ENCODE measurements at regions not wholly inside any gene's neighbourhood (a gene's known extent, or its start where the extent isn't known, plus 50 kb on each side); places are given as distances from the start of the nearest gene placed in this dataset.
A peak's percentile ranks its signal among the peaks of the same experiment; 100 is the strongest.
"Not testable (repeated sequence)": the region's sequence is repeated elsewhere in the genome, so short reads cannot be mapped to it uniquely, and the experiment has no call there.

DNA sequence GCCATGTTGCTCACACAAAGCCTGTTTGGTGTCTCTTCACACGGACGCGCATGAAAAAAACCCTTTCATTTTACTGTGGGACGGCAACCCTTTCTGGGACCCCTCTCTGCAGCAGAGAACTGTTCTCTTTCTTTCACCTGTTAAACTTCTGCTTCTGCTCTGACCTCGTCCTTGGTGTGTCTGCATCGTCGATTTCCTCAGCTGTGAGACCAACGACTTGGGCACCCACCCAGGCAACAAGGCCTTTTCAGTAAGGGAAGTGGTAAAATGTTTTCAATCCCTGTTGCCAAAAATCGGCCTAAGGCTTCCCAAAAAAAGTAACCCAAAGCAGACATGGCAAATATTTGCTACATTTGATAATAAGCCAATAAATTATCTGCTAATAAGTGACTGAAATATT is 515.3 kb downstream of the IRS2 start:
- H3K4me3 Mint-ChIP-seq (ENCODE audit: unreplicated experiment): no peak overlapping the region

DNA sequence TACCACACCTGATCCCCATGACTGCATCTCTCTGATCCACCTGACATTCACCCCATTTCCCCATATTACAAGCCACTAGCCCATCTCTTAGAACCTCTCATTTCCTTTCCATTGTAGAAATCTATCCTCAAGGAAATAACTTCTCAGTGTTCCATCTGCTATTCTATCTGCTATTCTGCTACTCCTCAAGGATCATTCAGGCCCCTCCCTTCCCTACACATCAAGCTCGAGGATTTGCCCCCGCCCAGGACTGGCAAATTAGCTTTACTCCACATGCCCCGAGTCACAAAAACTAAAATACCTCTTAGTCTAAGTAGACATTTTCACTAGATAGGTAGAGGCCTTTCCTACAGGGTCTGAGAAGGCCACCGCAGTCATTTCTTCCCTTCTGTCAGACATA is 517.0 kb downstream of the IRS2 start:
- peak overlapping the region; percentile 2 for H3K4me3 Mint-ChIP-seq (ENCODE audit: unreplicated experiment)
- not testable (repeated sequence) for FAIRE-seq; H3K27me3 Mint-ChIP-seq (ENCODE audit: low read depth, unreplicated experiment); H3K9me3 ChIP-seq (ENCODE audit: insufficient read depth, low read depth, low read length); H3K36me3 Mint-ChIP-seq (ENCODE audit: low read depth, unreplicated experiment); H3K27ac Mint-ChIP-seq (ENCODE audit: unreplicated experiment); H2AFZ ChIP-seq (ENCODE audit: low read depth, low read length); H3K79me2 ChIP-seq (ENCODE audit: insufficient read depth, low read length); H3K36me3 ChIP-seq (ENCODE audit: insufficient read depth, low read length); H3K9me3 Mint-ChIP-seq (ENCODE audit: unreplicated experiment); DNase-seq (ENCODE audit: low read depth); H3K27ac ChIP-seq (ENCODE audit: low read depth, low read length); H4K20me1 ChIP-seq (ENCODE audit: insufficient read depth, low read length); H3K27me3 ChIP-seq (ENCODE audit: insufficient read depth, low read length); H3K4me3 ChIP-seq (ENCODE audit: insufficient read depth, low read depth, low read length)
- peak overlapping the region; percentile 22 for H3K4me2 ChIP-seq (ENCODE audit: low read length)
- peaks cover 32% of the 10 kb centered on the region for H3K4me1 Mint-ChIP-seq (ENCODE audit: low read depth, unreplicated experiment)
- H3K4me1 ChIP-seq (ENCODE audit: insufficient read depth, low read length): peaks cover 30% of the 10 kb centered on the region
- H3K9ac ChIP-seq (ENCODE audit: low read length): peak overlapping the region; percentile 46

More for the DNA sequence above, 515.3 kb downstream of the IRS2 start:
- H3K79me2 ChIP-seq (ENCODE audit: insufficient read depth, low read length): peaks cover 8% of the 10 kb centered on the region
- peak overlapping the region; percentile 75 for H3K4me2 ChIP-seq (ENCODE audit: low read length)
- no peak overlapping the region for H3K4me3 ChIP-seq (ENCODE audit: insufficient read depth, low read depth, low read length)
- no peaks in the 10 kb centered on the region for H3K27me3 Mint-ChIP-seq (ENCODE audit: low read depth, unreplicated experiment)
- no peaks in the 10 kb centered on the region for H3K9me3 Mint-ChIP-seq (ENCODE audit: unreplicated experiment)
- H3K27me3 ChIP-seq (ENCODE audit: insufficient read depth, low read length): no peaks in the 10 kb centered on the region
- H3K36me3 ChIP-seq (ENCODE audit: insufficient read depth, low read length): no peaks in the 10 kb centered on the region
- H3K27ac Mint-ChIP-seq (ENCODE audit: unreplicated experiment): peak overlapping the region; percentile 58
- no peaks in the 10 kb centered on the region for H4K20me1 ChIP-seq (ENCODE audit: insufficient read depth, low read length)
- H3K4me1 Mint-ChIP-seq (ENCODE audit: low read depth, unreplicated experiment): peaks cover 33% of the 10 kb centered on the region
- H3K27ac ChIP-seq (ENCODE audit: low read depth, low read length): peak overlapping the region; percentile 71
- TF ChIP-seq, protein P1, sequence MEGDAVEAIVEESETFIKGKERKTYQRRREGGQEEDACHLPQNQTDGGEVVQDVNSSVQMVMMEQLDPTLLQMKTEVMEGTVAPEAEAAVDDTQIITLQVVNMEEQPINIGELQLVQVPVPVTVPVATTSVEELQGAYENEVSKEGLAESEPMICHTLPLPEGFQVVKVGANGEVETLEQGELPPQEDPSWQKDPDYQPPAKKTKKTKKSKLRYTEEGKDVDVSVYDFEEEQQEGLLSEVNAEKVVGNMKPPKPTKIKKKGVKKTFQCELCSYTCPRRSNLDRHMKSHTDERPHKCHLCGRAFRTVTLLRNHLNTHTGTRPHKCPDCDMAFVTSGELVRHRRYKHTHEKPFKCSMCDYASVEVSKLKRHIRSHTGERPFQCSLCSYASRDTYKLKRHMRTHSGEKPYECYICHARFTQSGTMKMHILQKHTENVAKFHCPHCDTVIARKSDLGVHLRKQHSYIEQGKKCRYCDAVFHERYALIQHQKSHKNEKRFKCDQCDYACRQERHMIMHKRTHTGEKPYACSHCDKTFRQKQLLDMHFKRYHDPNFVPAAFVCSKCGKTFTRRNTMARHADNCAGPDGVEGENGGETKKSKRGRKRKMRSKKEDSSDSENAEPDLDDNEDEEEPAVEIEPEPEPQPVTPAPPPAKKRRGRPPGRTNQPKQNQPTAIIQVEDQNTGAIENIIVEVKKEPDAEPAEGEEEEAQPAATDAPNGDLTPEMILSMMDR (IDR thresholded peaks at IDR 0.05; ENCODE audit: insufficient read depth, low read depth, low read length): no peak
- TF ChIP-seq EZH2 (IDR thresholded peaks at IDR 0.05; ENCODE audit: insufficient read depth, low read length): no peak
- H3K4me1 ChIP-seq (ENCODE audit: insufficient read depth, low read length): peaks cover 30% of the 10 kb centered on the region
- peak overlapping the region; percentile 81 for H3K9ac ChIP-seq (ENCODE audit: low read length)
- no peaks in the 10 kb centered on the region for H3K9me3 ChIP-seq (ENCODE audit: insufficient read depth, low read depth, low read length)
- FAIRE-seq (no peak), DNase-seq (ENCODE audit: low read depth) (no peak)
- H3K36me3 Mint-ChIP-seq (ENCODE audit: low read depth, unreplicated experiment): no peaks in the 10 kb centered on the region
- no peak overlapping the region for H2AFZ ChIP-seq (ENCODE audit: low read depth, low read length)

DNA sequence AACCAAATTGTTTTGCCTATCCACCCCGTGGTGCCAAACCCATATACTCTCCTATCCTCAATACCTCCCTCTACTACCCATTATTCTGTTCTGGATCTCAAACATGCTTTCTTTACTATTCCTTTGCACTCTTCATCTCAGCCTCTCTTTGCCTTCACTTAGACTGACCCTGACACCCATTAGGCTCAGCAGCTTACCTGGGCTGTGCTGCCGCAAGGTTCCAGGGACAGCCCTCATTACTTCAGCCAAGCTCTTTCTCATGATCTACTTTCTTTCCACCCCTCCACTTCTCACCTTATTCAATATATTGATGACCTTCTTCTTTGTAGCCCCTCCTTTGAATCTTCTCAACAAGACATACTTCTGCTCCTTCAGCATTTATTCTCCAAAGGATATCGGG is 517.9 kb downstream of the IRS2 start:
- FAIRE-seq; H3K4me3 Mint-ChIP-seq (ENCODE audit: unreplicated experiment); H3K27me3 Mint-ChIP-seq (ENCODE audit: low read depth, unreplicated experiment); H3K79me2 ChIP-seq (ENCODE audit: insufficient read depth, low read length); H4K20me1 ChIP-seq (ENCODE audit: insufficient read depth, low read length); H3K36me3 Mint-ChIP-seq (ENCODE audit: low read depth, unreplicated experiment); H2AFZ ChIP-seq (ENCODE audit: low read depth, low read length); H3K9me3 Mint-ChIP-seq (ENCODE audit: unreplicated experiment); H3K9me3 ChIP-seq (ENCODE audit: insufficient read depth, low read depth, low read length); H3K27me3 ChIP-seq (ENCODE audit: insufficient read depth, low read length); H3K36me3 ChIP-seq (ENCODE audit: insufficient read depth, low read length); H3K27ac ChIP-seq (ENCODE audit: low read depth, low read length); DNase-seq (ENCODE audit: low read depth); H3K27ac Mint-ChIP-seq (ENCODE audit: unreplicated experiment): not testable (repeated sequence)
- H3K4me3 ChIP-seq (ENCODE audit: insufficient read depth, low read depth, low read length): peak overlapping the region; percentile 33
- peak overlapping the region; percentile 53 for H3K9ac ChIP-seq (ENCODE audit: low read length)
- H3K4me1 Mint-ChIP-seq (ENCODE audit: low read depth, unreplicated experiment): peaks cover 28% of the 10 kb centered on the region
- peaks cover 25% of the 10 kb centered on the region for H3K4me1 ChIP-seq (ENCODE audit: insufficient read depth, low read length)
- peak overlapping the region; percentile 54 for H3K4me2 ChIP-seq (ENCODE audit: low read length)

DNA sequence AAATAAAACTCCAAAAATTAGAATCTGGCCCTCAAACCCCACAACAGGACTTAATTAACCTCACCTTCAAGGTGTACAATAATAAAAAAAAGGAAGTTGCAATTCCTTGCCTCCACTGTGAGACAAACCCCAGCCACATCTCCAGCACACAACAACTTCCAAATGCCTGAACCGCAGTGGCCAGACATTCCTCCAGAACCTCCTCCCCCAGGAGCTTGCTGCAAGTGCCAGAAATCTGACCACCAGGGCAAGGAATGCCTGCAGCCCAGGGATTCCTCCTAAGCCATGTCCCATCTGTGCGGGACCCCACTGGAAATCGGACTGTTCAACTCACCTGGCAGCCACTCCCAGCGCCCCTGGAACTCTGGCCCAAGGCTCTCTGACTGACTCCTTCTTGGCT is 519.0 kb downstream of the IRS2 start:
- H4K20me1 ChIP-seq (ENCODE audit: insufficient read depth, low read length); H3K4me3 ChIP-seq (ENCODE audit: insufficient read depth, low read depth, low read length); H3K27me3 Mint-ChIP-seq (ENCODE audit: low read depth, unreplicated experiment); H2AFZ ChIP-seq (ENCODE audit: low read depth, low read length); H3K27me3 ChIP-seq (ENCODE audit: insufficient read depth, low read length); H3K36me3 Mint-ChIP-seq (ENCODE audit: low read depth, unreplicated experiment); H3K27ac Mint-ChIP-seq (ENCODE audit: unreplicated experiment); H3K79me2 ChIP-seq (ENCODE audit: insufficient read depth, low read length); H3K36me3 ChIP-seq (ENCODE audit: insufficient read depth, low read length); H3K9me3 Mint-ChIP-seq (ENCODE audit: unreplicated experiment); FAIRE-seq; H3K27ac ChIP-seq (ENCODE audit: low read depth, low read length); H3K9me3 ChIP-seq (ENCODE audit: insufficient read depth, low read depth, low read length): not testable (repeated sequence)
- Histone ChIP-seq H3K9ac (ENCODE audit: low read length) (peak overlapping the region; percentile 54), H3K4me2 (ENCODE audit: low read length) (peak overlapping the region; percentile 54), H3K4me1 (ENCODE audit: insufficient read depth, low read length) (peaks cover 17% of the 10 kb centered on the region)
- peak; percentile 73 for DNase-seq (ENCODE audit: low read depth)
- Mint-ChIP-seq H3K4me3 (ENCODE audit: unreplicated experiment) (peak overlapping the region; percentile 40), H3K4me1 (ENCODE audit: low read depth, unreplicated experiment) (peaks cover 19% of the 10 kb centered on the region)

DNA sequence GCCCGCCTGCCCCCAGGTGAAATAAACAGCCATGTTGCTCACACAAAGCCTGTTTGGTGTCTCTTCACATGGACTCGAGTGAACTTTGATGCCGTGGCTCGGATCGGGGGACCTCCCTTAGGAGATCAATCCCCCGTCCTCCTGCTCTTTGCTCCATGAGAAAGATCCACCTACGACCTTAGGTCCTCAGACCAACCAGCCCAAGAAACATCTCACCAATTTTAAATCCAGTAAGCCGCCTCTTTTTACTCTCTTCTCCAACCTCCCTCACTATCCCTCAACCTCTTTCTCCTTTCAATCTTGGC is 521.0 kb downstream of the IRS2 start:
- H3K9me3 Mint-ChIP-seq (ENCODE audit: unreplicated experiment); H3K36me3 ChIP-seq (ENCODE audit: insufficient read depth, low read length); H3K4me1 ChIP-seq (ENCODE audit: insufficient read depth, low read length); H4K20me1 ChIP-seq (ENCODE audit: insufficient read depth, low read length); H3K36me3 Mint-ChIP-seq (ENCODE audit: low read depth, unreplicated experiment); H3K79me2 ChIP-seq (ENCODE audit: insufficient read depth, low read length); H3K27me3 Mint-ChIP-seq (ENCODE audit: low read depth, unreplicated experiment); FAIRE-seq; DNase-seq (ENCODE audit: low read depth); H3K4me3 Mint-ChIP-seq (ENCODE audit: unreplicated experiment); H3K9me3 ChIP-seq (ENCODE audit: insufficient read depth, low read depth, low read length); H2AFZ ChIP-seq (ENCODE audit: low read depth, low read length); H3K27me3 ChIP-seq (ENCODE audit: insufficient read depth, low read length): not testable (repeated sequence)
- peak overlapping the region; percentile 66 for H3K27ac Mint-ChIP-seq (ENCODE audit: unreplicated experiment)
- H3K4me2 ChIP-seq (ENCODE audit: low read length): peak overlapping the region; percentile 33
- H3K9ac ChIP-seq (ENCODE audit: low read length): peak overlapping the region; percentile 77
- H3K4me3 ChIP-seq (ENCODE audit: insufficient read depth, low read depth, low read length): peak overlapping the region; percentile 42
- H3K27ac ChIP-seq (ENCODE audit: low read depth, low read length): peak overlapping the region; percentile 56
- peaks cover 14% of the 10 kb centered on the region for H3K4me1 Mint-ChIP-seq (ENCODE audit: low read depth, unreplicated experiment)
